Tibial nerve (tissue), 4 donors: ENCODE measurements at regions not wholly inside any gene's neighbourhood (a gene's known extent, or its start where the extent isn't known, plus 50 kb on each side); places are given as distances from the start of the nearest gene placed in this dataset.
"Not testable (repeated sequence)": the region's sequence is repeated elsewhere in the genome, so short reads cannot be mapped to it uniquely, and the experiment has no call there.

Source experiments
- DNase-seq, 2 donors: peaks; one replicate each; pipeline ENCODE4 v3.0.0-alpha.2; 2019; ENCODE audit warnings: low spot score in 2 of 2
- H3K27ac ChIP-seq, 4 donors: fragments of 200-600 bp; sonication (generic) in 3 of 4; one replicate each; pipeline ENCODE4 v1.5.1; 2017 to 2019; ENCODE audit warnings: mild to moderate bottlenecking in 1 of 4
- H3K27me3 ChIP-seq, 2 donors: fragments of 200-600 bp; sonication (generic) in 1 of 2; one replicate each; pipeline versions ENCODE4 v1.5.1 to v1.6.0; 2017 to 2019
- H3K36me3 ChIP-seq, 3 donors: fragments of 200-600 bp; sonication (generic); one replicate each; pipeline ENCODE4 v1.5.1; 2018 to 2019
- H3K4me1 ChIP-seq, 4 donors: fragments of 200-600 bp; sonication (generic) in 3 of 4; one replicate each; pipeline ENCODE4 v1.5.1; 2017 to 2019
- H3K4me3 ChIP-seq, 4 donors: fragments of 200-600 bp; sonication (generic) in 3 of 4; one replicate each; pipeline ENCODE4 v1.5.1; 2017 to 2019; ENCODE audit warnings: mild to moderate bottlenecking in 1 of 4, moderate library complexity in 1 of 4
- H3K9me3 ChIP-seq, 4 donors: fragments of 200-600 bp; sonication (generic) in 3 of 4; one replicate each; pipeline ENCODE4 v1.5.1; 2017 to 2019
- EP300 ChIP-seq, 2 donors: sonication (generic); formaldehyde crosslinking; IDR thresholded peaks; one replicate each; pipeline ENCODE4 v1.6.1; 2017; ENCODE audit warnings: antibody characterized with exemption in 2 of 2, mild to moderate bottlenecking in 1 of 2
- POLR2A ChIP-seq, 2 donors: fragments of 450-650 bp; IDR thresholded peaks; one replicate each; pipeline ENCODE4 v1.6.1; 2017; ENCODE audit warnings: antibody characterized with exemption in 2 of 2, mild to moderate bottlenecking in 2 of 2, moderate library complexity in 2 of 2
- WGBS, 2 donors: methylation state at CpG; one replicate each; pipeline ENCODE4 v1.1.5; 2018; 5-methylcytosine and 5-hydroxymethylcytosine counted together
- TF ChIP-seq, protein P1 (sequence below), 5 experiments: fragments of 200-600 bp in 3 of 5; fragments of 450-650 bp in 2 of 5; sonication (generic) in 3 of 5; IDR thresholded peaks; one replicate each; pipeline ENCODE4 v1.5.1; 2016 to 2019; ENCODE audit warnings: antibody characterized with exemption in 5 of 5, mild to moderate bottlenecking in 3 of 5, moderate library complexity in 2 of 5

DNA sequence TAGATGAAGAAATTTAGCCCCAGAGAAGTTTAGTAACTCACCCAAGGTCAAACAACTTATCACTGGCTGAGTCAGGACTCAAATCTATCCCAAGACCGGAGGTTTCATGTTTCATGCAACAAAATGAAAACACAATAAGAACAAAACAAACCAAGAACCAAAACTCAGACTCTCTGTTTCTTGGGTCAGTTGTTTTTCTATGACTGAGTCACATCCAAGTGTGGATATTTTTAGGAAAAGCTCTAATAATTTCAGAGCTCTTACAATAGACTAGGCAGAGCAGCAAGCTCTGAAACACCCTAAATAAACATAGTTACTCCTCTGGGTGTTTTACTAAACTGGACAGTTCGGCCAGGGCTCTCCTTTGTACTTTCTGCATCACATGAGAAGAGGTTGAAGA is 87.6 kb upstream of the PRB2 start:
- WGBS, 2 donors, result 35 to 45% methylated on average over 2 of the region's 2 CpGs
- no peaks in the 10 kb centered on the region for H3K36me3 ChIP-seq
- no peak overlapping the region for H3K4me3 ChIP-seq
- DNase-seq, result no peak
- H3K27me3 ChIP-seq, result no peaks in the 10 kb centered on the region
- H3K27ac ChIP-seq, result no peak overlapping the region
- TF ChIP-seq, protein P1, sequence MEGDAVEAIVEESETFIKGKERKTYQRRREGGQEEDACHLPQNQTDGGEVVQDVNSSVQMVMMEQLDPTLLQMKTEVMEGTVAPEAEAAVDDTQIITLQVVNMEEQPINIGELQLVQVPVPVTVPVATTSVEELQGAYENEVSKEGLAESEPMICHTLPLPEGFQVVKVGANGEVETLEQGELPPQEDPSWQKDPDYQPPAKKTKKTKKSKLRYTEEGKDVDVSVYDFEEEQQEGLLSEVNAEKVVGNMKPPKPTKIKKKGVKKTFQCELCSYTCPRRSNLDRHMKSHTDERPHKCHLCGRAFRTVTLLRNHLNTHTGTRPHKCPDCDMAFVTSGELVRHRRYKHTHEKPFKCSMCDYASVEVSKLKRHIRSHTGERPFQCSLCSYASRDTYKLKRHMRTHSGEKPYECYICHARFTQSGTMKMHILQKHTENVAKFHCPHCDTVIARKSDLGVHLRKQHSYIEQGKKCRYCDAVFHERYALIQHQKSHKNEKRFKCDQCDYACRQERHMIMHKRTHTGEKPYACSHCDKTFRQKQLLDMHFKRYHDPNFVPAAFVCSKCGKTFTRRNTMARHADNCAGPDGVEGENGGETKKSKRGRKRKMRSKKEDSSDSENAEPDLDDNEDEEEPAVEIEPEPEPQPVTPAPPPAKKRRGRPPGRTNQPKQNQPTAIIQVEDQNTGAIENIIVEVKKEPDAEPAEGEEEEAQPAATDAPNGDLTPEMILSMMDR (IDR thresholded peaks at IDR 0.05), result no peak
- no peak for TF ChIP-seq POLR2A (IDR thresholded peaks at IDR 0.05)
- no peak for TF ChIP-seq EP300 (IDR thresholded peaks at IDR 0.05)
- no peaks in the 10 kb centered on the region for H3K9me3 ChIP-seq
- no peaks in the 10 kb centered on the region for H3K4me1 ChIP-seq

DNA sequence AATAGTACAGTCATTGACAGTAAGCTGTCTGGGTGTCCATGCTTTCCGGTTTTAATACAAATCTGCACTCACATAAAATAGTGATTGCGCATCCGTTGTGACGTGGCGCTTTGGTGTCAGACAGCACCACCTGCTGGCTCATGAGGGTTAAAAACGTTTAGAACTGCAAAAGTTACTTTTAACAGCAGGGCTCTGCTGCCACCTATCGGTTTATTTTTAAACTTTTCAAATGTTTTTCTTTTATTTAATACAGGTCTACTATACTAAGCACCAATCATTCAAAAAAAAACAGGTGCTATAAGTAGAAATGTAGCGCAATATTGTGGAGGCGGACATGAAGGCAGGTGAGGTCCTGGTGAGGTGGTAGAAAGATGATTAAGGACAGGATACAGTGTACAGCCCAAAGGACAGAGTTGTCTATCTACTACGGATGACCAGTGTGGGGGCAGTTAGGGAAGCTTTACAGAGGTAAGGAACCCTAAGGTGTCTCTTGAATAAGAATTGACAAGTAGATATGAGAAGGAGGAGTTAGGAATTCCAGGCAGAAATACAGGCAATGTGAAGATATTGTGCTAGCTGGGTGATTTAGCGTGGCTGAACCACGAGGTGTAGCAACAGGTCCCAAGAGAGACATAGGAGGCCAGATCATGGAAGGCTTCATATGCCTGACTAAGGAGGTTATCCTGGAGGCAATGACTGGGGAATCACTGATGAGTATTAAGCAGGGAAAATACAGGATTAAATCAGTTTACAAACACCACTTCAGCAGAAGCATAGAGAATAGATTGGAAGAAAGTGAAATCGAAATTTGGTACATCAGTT is 91.5 kb upstream of the PRB2 start:
- Histone ChIP-seq H3K27ac (no peak overlapping the region), H3K4me3 (no peak overlapping the region), H3K27me3 (no peaks in the 10 kb centered on the region), H3K9me3 (no peaks in the 10 kb centered on the region), H3K36me3 (no peaks in the 10 kb centered on the region), H3K4me1 (no peaks in the 10 kb centered on the region)
- peak; percentile 30 to 66 for DNase-seq
- WGBS, 2 donors, result 25 to 27% methylated on average over 13 of the region's 13 CpGs
- TF ChIP-seq, protein P1 (IDR thresholded peaks at IDR 0.05), result peak; percentile 78 to 88 (median 84)
- TF ChIP-seq POLR2A (IDR thresholded peaks at IDR 0.05), result no peak

DNA sequence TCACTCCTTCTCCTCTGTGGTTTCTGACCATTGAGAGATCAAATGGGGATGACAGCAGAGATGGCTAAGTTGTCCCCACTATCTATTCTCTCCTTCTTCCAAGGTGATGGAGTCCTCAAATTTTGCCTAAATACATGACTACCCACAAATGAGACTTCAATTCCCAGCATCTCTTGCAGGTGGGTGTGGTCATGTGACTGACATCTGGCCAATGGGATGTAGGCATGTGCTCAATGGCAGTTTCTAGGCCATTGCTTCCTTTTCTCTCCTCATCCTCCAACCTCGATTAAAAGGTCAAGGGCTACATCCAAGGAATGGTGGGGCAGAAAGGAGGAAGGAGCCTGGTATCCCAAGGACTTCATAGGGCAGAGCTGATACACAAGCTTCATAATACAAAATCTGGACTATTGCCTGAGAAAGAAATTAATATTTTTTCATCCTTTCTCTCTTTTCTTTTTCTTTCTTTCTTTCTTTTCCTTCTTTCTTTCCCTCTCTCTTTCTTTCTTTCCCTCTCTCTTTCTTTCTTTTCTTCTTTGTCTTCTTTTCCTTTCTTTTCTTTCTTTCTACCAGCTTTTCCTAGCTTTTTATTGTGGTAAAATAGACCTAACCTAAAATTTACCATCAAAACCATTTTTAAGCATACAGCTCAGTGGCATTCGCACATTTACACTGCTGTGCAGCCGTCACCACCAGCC is 100.9 kb upstream of the PRB2 start:
- Histone ChIP-seq H3K27me3 (peaks cover 0 to 4% of the 10 kb centered on the region in 2 donors), H3K4me3 (no peak overlapping the region), H3K4me1 (peaks cover 0 to 11% (median 0%) of the 10 kb centered on the region in 4 donors), H3K9me3 (peaks cover 0 to 2% (median 0%) of the 10 kb centered on the region in 4 donors), H3K36me3 (no peaks in the 10 kb centered on the region), H3K27ac (no peak overlapping the region)
- DNase-seq, result no peak
- whole genome bisulfite sequencing, 2 donors, result 85% methylated on average over 3 of the region's 3 CpGs
- TF ChIP-seq EP300 (IDR thresholded peaks at IDR 0.05), result no peak
- TF ChIP-seq, protein P1 (IDR thresholded peaks at IDR 0.05), result no peak
- no peak for TF ChIP-seq POLR2A (IDR thresholded peaks at IDR 0.05)

DNA sequence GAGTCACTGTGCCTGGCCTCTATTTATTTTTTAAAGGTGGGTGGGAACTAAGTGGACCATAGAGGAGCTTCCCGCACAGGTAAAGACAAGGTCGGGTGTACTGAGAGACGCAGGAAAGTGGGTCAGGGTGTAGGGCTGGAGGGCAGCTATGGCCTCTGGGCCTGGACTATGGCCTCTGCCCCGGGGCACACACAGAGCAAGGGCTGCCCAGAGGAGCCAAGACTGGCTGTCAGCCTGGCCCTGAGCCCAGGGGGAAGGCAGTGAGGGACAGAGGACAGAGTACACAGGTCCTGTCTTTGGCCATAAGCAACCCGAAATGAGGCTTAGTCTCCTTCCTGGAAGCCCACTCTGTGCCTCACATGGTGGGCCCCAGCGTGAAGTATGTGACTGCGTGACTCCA is 102.1 kb upstream of the PRB2 start:
- 83 to 88% methylated on average over 7 of the region's 7 CpGs for WGBS, 2 donors
- Histone ChIP-seq H3K36me3 (no peaks in the 10 kb centered on the region), H3K27ac (no peak overlapping the region), H3K27me3 (peaks cover 0 to 4% of the 10 kb centered on the region in 2 donors), H3K4me1 (peaks cover 0 to 11% (median 0%) of the 10 kb centered on the region in 4 donors), H3K9me3 (peaks cover 0 to 2% (median 0%) of the 10 kb centered on the region in 4 donors), H3K4me3 (no peak overlapping the region)
- no peak for DNase-seq
- TF ChIP-seq POLR2A (IDR thresholded peaks at IDR 0.05), result no peak
- TF ChIP-seq, protein P1 (IDR thresholded peaks at IDR 0.05), result no peak
- TF ChIP-seq EP300 (IDR thresholded peaks at IDR 0.05), result no peak

DNA sequence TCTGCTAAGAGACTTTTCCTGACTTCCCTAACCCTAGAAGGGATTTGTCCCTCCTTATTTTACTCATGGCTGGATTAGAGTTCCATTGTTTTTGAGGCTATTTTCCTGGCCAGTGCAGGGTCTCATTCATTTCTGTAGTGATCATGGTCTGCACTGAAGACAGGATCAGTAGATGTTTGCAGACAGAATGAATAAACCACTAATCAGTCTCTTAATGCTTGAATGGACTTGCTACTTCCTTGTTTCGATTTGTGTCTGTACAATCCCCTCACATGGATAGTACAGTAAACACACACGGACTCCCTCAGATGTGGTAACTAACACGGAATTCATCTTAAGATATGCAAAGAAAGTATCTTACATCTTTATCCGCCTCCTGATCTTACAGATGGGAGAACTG is 102.6 kb upstream of the PRB2 start:
- H3K27me3 ChIP-seq, result peaks cover 0 to 4% of the 10 kb centered on the region in 2 donors
- no peak overlapping the region for H3K4me3 ChIP-seq
- no peaks in the 10 kb centered on the region for H3K36me3 ChIP-seq
- no peak overlapping the region for H3K27ac ChIP-seq
- DNase-seq, result no peak
- peaks cover 0 to 11% (median 0%) of the 10 kb centered on the region in 4 donors for H3K4me1 ChIP-seq
- peaks cover 0 to 2% (median 0%) of the 10 kb centered on the region in 4 donors for H3K9me3 ChIP-seq
- WGBS, 2 donors, result 82 to 93% methylated on average over 4 of the region's 4 CpGs
- TF ChIP-seq, protein P1 (IDR thresholded peaks at IDR 0.05), result no peak
- TF ChIP-seq POLR2A (IDR thresholded peaks at IDR 0.05), result no peak
- TF ChIP-seq EP300 (IDR thresholded peaks at IDR 0.05), result no peak

DNA sequence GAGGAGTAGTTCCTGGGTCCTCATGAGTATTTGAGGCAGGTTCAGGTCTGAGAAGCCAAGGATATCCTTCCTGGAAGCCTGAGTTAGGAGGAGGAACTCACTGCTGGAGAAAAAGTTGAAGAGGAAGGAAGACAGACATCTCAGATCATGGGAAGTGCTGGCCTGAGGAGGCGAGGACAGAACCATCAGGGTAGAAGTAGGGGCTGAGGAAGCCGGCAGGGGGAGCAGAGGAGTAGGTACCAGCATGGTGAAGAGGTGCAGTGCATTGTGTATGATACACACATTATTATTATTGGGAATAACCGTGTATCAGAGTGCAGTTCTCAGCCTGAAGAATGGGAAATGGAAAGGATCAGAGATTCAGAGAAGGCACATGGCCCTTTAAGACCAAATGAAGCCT is 103.2 kb upstream of the PRB2 start:
- not testable (repeated sequence) for DNase-seq, H3K9me3 ChIP-seq, H3K36me3 ChIP-seq, H3K27ac ChIP-seq, H3K4me3 ChIP-seq, H3K27me3 ChIP-seq
- 47 to 59% methylated on average over 3 of the region's 3 CpGs for WGBS, 2 donors
- peaks cover 0 to 11% (median 0%) of the 10 kb centered on the region in 4 donors for H3K4me1 ChIP-seq
